GM21825 (cell line): ENCODE measurements at regions not wholly inside any gene's neighbourhood (a gene's known extent, or its start where the extent isn't known, plus 50 kb on each side); places are given as distances from the start of the nearest gene placed in this dataset.
"Not testable (repeated sequence)": the region's sequence is repeated elsewhere in the genome, so short reads cannot be mapped to it uniquely, and the experiment has no call there.

Experiments
- ATAC-seq: cut with Tn5 transposase; IDR thresholded peaks from one replicate; pipeline ENCODE4 v1.9.1; 2021; ENCODE audit warnings: mild to moderate bottlenecking, moderate library complexity; ENCODE audit not compliant: unreplicated experiment

DNA sequence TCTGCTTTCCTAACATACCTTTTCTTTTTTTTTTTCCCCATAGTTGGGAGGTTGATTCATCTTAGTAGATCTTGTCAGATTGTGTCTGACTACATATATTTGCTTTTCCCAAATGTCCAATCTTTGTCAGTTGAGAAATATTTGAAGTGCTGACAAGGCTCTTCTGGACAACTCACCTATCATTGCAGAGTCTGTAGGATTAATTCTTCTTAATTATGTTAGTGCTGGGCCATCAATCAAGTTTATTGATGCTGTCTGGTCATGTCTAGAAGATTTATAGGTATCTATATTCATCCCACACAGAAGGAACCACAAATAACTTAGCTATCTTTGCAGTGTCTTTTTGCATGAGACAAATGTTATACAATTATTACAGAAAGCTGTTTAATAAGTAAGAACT lies 310.6 kb downstream of the ACTR3B start:
- ATAC-seq, result no peak

DNA sequence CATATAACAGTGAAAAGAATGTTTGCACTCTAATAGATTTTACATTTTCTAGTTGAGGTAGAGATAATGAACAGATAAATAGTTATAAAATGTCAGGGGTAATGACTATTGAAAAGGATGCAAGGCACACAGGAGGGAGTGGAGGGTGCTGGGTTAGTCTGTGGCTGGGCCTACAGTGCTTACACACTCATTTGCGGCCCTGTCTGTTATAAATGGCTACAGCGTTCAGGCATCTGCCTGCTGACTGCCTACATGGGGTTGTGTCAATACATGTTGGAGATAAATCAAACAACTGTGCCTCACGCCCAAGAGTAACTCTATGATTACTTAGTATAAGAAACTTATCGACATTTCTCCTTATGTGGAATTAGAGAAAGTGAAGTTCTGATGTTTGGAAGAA lies 313.3 kb downstream of the ACTR3B start:
- no peak for ATAC-seq

DNA sequence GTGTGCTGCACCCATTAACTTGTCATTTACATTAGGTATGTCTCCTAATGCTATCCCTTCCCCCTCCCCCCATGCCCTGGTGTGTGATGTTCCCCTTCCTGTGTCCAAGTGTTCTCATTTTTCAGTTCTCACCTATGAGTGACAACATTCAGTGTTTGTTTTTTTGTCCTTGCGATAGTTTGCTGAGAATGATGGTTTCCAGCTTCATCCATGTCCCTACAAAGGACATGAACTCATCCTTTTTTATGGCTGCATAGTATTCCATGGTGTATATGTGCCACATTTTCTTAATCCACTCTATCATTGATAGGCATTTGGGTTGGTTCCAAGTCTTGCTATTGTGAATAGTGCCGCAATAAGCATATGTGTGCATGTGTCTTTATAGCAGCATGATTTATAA lies 316.7 kb downstream of the ACTR3B start:
- not testable (repeated sequence) for ATAC-seq

DNA sequence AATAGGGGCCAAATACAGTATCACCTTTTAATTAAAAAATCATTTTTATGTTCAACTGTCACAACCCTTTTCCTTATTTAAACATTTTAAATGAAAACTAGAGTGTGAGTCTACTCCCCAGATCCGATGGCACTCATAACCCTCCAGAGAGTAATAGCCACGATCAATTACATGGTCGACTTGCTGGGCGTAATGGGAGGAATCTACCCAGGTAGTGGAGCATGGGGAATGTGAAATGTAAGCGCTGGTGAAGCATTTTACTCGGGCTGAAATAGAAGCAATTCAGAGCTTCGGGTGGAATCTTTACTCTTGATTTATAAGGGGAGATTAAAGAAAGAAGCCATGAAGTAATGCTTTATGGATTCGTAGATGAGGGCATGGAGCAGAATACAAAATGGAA lies 321.9 kb downstream of the ACTR3B start:
- ATAC-seq, result no peak

GRCh38 chr7:153084278-153084677 lies 324.7 kb downstream of the ACTR3B start:
- ATAC-seq, result no peak

DNA sequence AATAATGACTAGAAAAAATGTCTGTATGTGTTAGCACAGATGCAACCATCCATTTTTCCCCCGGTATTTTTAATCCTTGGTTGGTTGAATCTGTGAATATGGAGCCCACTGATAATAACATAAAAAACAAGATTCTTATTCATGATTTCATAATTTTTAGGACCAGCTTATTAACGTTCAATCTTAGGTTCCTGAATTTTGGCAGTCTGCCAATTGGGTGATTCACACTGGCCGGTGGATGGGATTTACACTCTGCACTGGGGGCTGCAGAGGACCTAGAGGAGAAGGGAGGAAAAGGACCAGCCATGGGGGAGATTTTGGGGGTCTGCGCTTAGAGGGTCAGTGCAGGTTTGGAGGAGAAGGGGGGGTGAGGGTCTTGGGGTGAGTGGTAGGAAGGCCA lies 327.9 kb downstream of the ACTR3B start:
- ATAC-seq, result no peak

DNA sequence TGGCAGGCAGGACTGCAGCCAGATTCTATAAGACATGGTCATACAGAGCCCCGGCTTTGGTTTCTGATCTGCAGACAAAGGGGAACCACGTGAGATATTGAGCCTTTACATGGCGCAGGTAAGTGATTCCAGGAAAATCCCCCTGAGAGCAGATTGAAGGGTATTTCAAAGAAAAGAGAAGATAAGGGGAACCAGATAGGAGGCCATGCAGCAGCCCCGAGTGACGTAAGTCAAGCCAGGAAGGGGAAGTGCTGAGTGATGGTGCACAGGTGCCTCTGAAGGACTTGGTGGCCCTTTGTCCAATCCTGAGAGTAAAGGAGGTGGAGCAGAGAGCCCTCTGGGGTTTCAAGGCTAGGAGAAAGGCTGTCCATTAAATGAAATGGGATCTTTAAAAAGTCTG lies 329.0 kb downstream of the ACTR3B start:
- ATAC-seq, result no peak

DNA sequence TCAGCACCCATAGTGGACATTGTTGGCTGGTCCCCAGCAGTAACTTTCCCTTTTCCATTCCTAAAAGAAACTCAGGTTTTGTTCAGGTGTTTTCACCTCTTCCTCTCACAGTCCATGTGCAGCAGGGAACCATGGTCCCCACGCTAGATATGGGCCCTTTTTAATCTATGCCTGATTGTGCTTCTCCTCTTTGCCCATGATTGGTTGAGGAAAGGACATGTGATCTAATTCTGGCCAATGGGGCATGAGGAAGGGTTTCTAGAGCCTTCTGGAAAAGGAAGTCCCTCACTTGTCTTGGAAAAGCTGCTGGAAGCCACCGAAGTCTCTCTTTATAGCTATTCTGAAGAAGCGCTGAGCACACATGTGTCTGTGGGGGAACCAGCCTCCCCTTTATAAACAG lies 330.7 kb downstream of the ACTR3B start:
- no peak for ATAC-seq

- no peak for ATAC-seq
These were observed 331.2 kb downstream of the ACTR3B start for GRCh38 chr7:153090764-153091163.

- ATAC-seq, result no peak
These were observed 331.9 kb downstream of the ACTR3B start for GRCh38 chr7:153091477-153091876.

DNA sequence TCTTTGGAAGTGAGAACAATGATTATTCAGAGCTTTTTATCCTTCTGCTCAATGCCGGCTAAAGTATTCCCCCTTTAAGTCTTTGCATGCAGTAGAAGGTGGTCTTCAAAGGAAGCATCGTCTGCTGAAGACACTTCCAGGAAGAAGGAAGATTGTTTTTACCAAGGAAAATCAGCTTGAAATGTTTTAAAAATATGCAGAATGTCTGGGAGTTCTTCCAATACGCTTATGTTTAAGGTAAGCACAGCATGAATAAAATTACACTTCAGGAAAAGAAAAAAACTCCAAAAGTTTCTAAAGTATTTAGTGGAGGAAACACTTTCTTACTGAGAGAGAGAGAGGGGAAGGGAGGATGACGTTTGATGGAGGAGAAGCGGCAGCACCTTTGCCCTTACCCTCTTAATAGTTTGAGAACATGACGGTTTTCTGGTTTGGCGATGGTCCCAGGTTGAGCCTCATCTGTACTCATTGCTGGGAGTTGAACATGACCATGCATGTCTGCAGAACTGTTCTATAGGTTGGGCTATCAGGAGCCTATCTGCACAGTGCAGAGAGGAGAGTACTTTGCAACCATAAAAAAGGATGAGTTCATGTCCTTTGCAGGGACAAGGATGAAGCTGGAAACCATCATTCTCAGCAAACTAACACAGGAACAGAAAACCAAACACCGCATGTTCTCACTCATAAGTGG lies 338.1 kb downstream of the ACTR3B start:
- ATAC-seq, result no peak

DNA sequence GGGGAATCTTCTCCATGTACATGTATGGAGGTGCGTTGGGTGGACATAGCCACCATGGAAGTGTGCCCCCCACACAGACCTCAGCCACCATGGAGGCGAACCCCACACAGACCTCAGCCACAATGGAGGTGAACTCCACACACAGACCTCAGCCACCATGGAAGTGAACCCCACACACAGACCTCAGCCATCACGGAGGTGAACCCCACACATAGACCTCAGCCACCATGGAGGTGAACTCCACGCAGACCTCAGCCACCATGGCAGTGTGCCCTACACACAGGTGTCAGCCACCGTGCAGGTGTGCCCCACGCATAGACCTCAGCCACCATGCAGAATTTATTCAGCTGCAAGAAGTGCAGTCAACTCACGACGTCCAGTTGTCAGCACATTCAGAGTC lies 339.7 kb downstream of the ACTR3B start:
- no peak for ATAC-seq

DNA sequence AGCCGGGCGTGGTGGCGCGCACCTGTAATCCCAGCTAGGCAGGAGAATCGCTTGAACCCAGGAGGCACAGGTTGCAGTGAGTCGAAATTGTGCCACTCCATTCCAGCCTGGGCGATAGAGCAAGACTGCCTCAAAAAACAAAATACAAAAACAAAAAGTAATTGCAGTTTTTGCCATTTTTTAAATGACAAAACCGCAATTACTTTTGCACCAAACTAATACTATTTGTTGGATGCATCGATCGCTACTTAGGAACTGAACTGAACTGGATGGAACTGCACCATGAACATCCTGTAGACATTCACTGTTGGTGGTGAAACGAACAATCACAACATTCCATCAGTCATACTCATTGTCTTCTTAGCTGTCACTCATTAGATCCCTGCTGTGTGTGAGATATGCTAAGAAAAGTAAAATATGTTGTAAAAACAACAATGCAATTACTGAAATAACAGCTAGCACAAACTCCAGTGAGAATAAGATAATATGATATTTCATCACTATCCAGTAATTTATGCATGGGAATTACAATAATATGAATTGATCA lies 341.2 kb downstream of the ACTR3B start:
- ATAC-seq, result no peak

- no peak for ATAC-seq
These were observed 343.6 kb downstream of the ACTR3B start for GRCh38 chr7:153103202-153103601.

- no peak for ATAC-seq
These were observed 348.3 kb downstream of the ACTR3B start for GRCh38 chr7:153107826-153108225.

GRCh38 chr7:153109566-153109965 lies 350.0 kb downstream of the ACTR3B start:
- ATAC-seq, result no peak

DNA sequence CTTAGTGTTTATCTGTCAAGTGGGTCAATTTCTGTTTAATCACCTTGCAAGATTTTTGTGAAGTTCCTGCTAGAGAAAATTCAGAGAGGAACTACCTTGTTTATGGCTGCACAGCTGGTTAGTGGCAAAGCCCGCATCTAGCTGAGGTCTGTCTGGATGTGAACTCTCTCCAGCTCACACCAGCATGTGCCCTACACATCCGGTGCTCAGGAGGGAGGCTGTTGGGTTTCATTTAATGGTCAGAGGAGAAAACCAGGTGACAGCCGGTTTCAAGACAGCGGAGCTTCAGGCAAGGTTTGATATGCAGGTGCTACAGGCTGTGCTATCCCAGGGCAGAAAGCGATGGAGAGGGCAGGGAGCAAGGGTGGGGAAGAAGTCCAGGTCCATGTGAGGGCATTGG lies 351.1 kb downstream of the ACTR3B start:
- no peak for ATAC-seq

- not testable (repeated sequence) for ATAC-seq
These were observed 362.7 kb downstream of the ACTR3B start for GRCh38 chr7:153122255-153122654.

DNA sequence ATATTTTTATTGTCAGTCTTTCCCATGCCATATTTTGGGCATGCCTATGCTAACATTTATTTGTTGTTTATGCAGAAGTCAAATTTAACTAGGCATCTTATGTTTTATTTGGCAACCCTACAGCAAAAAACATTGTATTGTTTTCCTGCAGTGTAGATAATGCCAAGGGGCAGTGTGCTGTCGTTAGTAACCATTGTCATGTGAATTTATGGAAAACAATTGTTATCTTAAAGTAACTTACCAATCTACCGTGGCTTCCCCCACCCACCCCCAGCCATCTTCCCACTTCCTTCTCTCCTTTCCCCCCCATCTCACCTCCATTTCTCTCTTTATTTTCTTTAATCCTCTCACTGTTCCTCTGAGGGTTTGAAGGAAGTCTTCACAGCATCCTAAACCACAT lies 370.5 kb downstream of the ACTR3B start:
- no peak for ATAC-seq

DNA sequence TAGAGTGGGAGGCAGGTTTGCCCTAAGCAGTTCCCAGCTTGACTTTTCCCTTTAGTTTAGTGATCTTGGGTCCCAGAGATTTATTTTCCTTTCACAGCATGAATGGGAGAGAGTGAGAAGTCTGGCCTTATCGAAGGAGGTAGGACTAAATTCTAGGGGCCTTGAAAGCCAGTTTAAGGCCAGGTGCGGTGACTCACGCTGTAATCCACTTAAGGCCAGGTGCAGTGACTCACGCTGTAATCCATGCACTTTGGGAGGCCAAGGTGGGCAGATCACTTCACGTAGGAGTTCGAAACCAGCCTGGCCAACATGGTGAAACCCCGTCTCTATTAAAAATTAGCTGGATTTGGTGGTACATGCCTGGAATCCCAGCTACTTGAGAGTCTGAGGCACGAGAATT lies 392.2 kb downstream of the ACTR3B start:
- ATAC-seq, result no peak

GRCh38 chr7:153152801-153153422 lies 393.4 kb downstream of the ACTR3B start:
- ATAC-seq, result no peak

DNA sequence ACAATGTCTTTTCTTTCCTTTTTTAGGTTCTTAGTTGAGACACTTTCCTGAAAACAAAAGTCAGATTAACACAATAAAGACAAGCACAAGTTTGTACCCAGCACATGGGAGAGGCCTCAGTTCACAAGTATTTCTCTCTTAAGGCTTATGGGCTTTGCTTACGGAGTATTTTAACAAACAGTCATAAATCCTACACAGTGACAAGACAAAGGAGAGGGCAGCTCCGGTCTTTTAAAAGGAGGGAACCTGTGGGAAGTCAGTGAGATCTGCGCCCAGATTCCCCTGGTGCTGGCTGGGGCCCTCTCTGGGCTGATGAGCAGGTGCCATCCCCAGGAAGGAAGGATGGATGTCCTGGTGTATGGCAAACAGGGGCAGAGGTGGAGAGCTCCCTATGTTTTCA lies 398.6 kb downstream of the ACTR3B start:
- ATAC-seq, result no peak

- ATAC-seq, result no peak
These were observed 410.7 kb downstream of the ACTR3B start for GRCh38 chr7:153170287-153170686.
